Heart left ventricle (tissue), 13 donors: ENCODE measurements at regions not wholly inside any gene's neighbourhood (a gene's known extent, or its start where the extent isn't known, plus 50 kb on each side); places are given as distances from the start of the nearest gene placed in this dataset.

ENCODE experiments used
- POLR2A ChIP-seq, 2 donors: fragments of 450-650 bp; IDR thresholded peaks; one replicate each; pipeline ENCODE4 v1.6.1; 2017; ENCODE audit warnings: antibody characterized with exemption in 2 of 2, mild to moderate bottlenecking in 2 of 2, moderate library complexity in 2 of 2
- TF ChIP-seq, protein P1 (sequence below), 12 donors: fragments of 200-600 bp; sonication (generic) in 4 of 12; IDR thresholded peaks; one replicate each; pipeline versions ENCODE4 v1.5.0 to v1.8.0; 2018 to 2022; ENCODE audit warnings: antibody characterized with exemption in 12 of 12, mild to moderate bottlenecking in 5 of 12
- donor health status: ischemic (EF 13 %, LVEDD 7.1; RV severe dilation, severe dysfunction).
- donor health status: DM: no; HTN: yes; CAD: no.
- donor health status: DM: no; HTN: no; CAD: no.
- donor health status: ischemic (EF 25% LVEDD 6.9; RV normal size, moderate dysfunction).
- donor health status: ischemic (EF 25% LVEDD 5.7; RV mildly dilated, moderate dysfunction).
- donor health status: ischemic (EF 35%, LVEDD 5.7; RV mildly dilated, moderate dysfunction).
- donor health status: nonischemic (EF 11% LVEDD 7.7; RV severe dilation, severe dysfunction).
- donor health status: DM: yes; HTN: yes; CAD: no.
- donor health status: PGD.
- donor health status: ischemic (EF 29% LVEDD 5.4; RV normal size, mild dysfunction).
- donor health status: nonischemic (EF 23%, LVEDD 6.1; RV moderate dilation, normal function).

DNA sequence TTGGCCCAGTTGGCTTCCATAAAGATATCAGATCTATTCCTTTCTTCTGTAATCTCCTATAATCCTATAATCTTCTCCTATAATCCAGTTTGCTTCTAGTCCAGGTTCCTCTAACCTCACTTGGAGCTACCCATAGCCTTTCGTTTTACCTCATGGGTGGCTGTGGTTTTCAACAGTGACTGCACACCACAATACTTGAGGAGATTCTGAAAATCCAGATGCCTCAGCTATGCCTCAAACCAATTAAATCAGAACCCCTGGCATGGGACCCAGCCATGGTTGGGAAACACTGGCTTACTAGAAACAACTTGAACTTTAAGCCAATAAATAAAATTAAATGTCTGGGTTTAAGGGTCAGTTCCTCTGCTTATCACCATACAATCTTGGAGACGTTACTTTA, 86.1 kb upstream of the NTRK3 start:
- TF ChIP-seq, protein P1, sequence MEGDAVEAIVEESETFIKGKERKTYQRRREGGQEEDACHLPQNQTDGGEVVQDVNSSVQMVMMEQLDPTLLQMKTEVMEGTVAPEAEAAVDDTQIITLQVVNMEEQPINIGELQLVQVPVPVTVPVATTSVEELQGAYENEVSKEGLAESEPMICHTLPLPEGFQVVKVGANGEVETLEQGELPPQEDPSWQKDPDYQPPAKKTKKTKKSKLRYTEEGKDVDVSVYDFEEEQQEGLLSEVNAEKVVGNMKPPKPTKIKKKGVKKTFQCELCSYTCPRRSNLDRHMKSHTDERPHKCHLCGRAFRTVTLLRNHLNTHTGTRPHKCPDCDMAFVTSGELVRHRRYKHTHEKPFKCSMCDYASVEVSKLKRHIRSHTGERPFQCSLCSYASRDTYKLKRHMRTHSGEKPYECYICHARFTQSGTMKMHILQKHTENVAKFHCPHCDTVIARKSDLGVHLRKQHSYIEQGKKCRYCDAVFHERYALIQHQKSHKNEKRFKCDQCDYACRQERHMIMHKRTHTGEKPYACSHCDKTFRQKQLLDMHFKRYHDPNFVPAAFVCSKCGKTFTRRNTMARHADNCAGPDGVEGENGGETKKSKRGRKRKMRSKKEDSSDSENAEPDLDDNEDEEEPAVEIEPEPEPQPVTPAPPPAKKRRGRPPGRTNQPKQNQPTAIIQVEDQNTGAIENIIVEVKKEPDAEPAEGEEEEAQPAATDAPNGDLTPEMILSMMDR (IDR thresholded peaks at IDR 0.05): no peak
- no peak for TF ChIP-seq POLR2A (IDR thresholded peaks at IDR 0.05)
